Embryonic facial prominence (tissue), 1 donor: ENCODE measurements at regions not wholly inside any gene's neighbourhood (a gene's known extent, or its start where the extent isn't known, plus 50 kb on each side); places are given as distances from the start of the nearest gene placed in this dataset.

Experiments
- DNase-seq: peaks from one replicate; pipeline ENCODE4 v3.0.0-alpha.2; 2016; ENCODE audit errors: extremely low spot score

DNA sequence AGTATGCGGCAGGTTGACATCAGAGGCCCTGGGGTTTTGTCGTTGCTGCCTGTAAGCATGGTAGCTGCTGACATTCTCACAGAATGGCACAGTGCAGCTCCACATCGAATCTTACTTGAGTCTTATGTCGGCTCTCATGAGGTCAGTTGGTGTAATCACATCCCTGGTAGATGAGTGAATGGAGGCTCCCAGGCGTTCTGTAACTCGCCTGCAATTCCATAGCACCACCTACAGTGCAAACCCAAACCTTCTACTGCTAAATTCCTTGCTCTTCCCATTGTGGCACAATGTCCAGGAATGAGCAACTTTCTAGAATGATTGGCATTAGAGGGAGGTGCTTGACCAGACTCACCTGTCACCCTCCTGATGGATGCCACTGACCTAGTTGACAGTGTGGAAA lies 578.4 kb downstream of the CCDC171 start:
- DNase-seq: no peak

DNA sequence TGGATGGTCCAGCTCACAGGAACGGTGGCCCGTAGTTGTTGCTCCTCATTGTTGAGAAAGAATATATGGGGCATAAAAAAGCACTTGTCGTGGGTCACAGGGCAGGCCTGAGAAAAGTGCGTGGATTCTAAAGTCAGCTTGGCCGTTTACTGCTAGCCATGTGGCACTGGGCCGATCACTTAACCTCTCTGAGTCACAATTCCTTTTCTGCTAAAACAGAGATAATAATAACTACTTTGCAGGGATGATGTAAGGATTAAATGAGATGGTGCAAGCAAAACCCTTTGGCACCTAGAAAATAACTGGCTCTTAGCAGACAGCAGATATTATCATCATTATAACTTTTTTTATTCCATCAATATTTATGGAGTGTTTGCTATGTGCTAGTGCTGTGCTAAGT lies 579.7 kb downstream of the CCDC171 start:
- DNase-seq: no peak

- no peak for DNase-seq
Observed at GRCh38 chr9:16133032-16133431, 580.2 kb downstream of the CCDC171 start.

- no peak for DNase-seq
Observed at GRCh38 chr9:16133556-16134227, 580.8 kb downstream of the CCDC171 start.

DNA sequence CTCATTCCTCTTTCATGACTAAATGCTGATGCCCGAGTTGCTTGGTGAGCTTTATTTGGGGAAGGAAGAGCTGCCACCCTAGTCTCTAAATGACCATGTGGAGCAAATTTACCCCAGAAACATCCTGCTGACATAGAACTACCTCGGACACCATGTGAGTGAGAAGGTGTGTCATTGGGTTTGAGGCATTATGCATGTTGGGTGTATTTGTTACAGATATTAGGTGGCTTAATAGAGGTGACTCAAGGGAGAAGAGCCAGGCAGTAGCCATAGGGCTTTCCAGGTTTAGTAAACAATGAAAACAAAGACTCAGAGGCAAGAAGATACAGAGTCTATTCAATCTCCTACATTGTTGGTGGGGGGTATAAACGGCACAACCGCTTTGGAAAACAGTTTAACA lies 581.5 kb downstream of the CCDC171 start:
- no peak for DNase-seq

- no peak for DNase-seq
Observed at GRCh38 chr9:16135968-16136367, 583.1 kb downstream of the CCDC171 start.

DNA sequence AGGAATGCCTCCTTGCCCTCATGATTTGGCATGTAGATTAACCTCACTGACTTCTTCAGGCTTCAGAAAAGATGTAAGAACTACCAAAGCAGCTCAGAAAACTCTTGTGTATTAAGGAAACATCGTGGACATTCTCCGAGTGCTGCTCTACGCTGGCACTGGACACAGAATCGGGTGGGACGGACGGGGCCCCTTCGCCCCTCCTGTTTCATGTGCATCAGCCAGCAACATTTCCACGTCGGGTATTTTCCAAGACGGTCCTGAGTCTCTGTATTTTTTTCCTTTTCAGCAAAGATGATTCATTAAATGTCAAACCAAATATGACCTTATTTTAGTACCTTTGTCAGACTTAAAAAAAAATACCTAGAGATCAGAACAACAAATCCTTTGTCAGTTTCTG lies 583.6 kb downstream of the CCDC171 start:
- no peak for DNase-seq

DNA sequence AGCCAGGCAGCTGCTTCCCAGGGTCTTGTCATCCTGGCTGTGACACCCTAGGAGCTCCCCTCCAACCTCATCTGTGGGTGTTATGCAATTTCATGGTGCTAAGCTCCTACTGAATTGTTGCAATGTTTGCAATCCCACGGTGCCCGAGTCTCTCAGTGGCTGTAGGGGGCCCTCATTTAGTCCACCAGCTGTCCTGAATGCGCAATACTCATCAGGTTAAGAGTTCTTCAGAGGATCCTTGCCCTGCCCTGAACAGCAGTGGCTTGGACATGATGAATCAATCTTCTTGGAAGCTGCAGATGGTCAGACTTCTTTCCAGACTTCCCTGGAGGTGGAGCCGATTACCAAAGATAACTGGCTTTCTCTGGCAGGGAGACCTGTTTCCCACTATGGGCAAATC lies 584.1 kb downstream of the CCDC171 start:
- DNase-seq: no peak

DNA sequence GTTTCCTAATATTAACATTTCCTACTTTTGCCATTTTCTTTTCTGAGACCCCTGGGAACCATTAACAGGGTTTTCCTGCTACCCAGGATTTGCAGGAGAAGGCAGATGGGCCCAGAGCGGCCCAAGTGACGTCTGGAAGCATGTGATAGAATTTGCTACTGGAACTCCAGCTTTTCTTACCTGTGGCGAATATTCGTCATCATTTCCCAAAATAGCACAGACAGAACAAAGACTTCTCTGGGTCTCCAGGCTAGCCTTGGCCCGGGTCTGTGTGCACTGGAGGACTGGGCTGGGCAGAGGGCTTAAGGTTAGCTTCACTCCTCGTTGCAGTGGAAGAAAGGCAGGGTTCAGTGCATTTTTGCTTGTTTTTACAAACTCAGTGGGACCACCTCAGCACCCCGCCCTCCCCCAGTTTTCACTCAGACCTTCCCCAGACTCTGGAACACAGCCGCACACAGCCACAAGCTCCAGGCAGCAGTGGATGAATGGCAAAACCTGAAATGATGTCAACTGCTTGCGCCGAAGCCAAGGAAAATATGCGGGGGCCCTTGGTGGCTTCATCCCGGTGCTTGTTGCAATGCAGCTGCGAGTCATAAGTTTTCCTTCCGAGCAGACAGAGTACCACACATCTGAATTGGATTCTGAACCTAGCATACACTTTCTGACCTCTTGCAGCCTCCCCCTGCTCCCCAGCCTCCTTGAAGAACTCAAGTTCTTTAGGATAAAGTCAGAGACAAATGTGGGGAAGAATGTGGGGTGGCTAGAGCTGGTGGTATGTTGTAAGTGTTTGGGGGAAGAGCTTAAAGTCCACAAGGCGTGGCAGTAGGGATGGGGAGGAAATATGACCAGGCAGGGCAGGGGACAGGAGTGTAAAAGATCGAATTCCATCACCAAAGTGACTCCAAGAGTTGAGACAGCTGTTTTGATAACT lies 586.0 kb downstream of the CCDC171 start:
- DNase-seq: no peak

DNA sequence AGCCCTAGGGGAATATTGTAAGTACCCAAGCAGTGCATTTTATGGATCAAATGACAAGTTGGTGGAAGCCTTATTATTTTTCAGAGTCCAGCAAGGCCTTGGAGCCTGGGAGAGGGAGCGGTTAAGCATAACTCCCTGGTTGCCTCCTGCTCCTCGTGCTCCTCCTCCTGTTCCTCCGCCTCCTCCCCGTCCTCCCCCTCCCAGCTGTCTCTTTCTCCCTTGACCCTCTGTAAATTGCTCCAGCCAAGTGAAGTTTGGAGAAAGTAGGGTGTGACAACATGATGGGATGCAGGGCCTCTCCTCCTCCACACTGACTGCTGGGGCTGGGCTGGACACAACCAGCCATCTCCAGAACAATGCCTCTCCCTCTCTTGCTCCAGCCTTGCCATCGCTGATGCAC lies 586.9 kb downstream of the CCDC171 start:
- no peak for DNase-seq

GRCh38 chr9:16143310-16143709 lies 590.5 kb downstream of the CCDC171 start:
- DNase-seq: no peak

GRCh38 chr9:16143947-16144890 lies 591.4 kb downstream of the CCDC171 start:
- no peak for DNase-seq

DNA sequence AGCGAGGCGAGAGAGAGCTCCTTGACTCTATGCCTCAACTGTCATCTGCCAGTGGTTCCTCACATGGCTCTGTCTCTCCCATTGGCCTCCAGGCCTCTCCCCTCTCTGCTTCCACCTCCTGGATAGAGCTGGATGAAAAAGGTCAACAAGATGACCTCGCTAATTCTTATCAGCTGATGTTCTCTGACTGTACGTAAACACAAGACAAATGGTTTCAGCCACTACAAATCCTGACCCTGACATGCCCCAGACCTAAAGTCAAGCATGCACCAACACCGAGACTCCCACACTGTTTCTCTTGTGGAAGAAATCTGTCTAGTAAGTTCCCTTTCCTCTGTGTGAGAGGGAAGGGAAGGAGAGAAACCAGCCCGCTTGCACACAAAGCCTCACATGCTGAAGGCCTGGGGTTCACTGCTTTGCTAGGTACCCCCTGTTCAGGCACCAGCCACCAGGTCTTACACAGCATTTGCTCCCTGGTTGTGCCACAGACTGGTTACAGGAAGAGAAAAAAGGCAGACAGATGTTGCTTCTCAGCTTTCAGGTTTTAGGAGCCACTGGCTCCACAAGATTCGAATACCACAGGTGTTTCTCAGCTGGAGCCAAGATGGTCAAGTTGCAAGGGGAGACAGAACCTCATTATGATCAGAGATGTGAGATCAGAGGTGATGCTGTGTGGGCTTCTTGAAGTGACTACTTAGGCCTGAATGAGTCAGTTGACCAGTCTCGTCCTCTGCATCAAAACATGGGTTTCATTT lies 592.5 kb downstream of the CCDC171 start:
- no peak for DNase-seq

GRCh38 chr9:16147726-16148125 lies 594.9 kb downstream of the CCDC171 start:
- DNase-seq: no peak

GRCh38 chr9:16150501-16150900 lies 597.7 kb downstream of the CCDC171 start:
- DNase-seq: no peak

DNA sequence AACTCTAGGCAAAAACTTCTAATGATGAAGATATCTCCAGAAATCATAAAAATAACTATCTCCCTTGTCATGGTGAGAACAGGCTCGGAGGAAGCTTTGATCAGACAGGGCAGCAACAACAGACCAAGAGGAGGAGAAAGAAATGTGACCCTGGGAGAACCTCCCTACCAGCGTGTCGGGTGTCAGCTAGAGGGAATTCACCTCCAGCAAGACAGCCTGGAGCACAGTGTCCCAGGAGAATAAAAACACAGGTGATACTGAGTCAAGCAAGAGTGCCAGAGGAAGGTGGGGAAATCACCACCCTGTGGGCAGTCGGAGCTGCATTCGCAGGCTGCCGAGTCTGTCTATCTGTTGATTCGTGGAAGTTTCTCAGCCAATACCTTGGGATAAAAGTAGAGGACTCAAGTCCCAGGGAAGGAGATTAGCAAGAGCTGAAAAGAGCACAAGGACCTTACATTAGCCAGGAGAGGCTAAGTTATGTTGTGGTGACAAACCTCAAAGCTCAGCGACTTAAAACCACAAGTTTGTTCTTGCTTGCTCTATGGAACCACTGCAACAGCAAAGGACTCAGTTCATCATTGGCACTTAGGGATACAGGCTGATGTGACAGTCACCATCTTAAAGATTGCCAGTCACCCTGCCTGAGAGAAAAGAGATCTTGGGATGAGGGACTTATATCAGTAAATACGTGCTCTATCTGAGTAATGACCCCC lies 598.3 kb downstream of the CCDC171 start:
- DNase-seq: no peak

- DNase-seq: no peak
Observed at GRCh38 chr9:16152276-16153101, 599.6 kb downstream of the CCDC171 start.

DNA sequence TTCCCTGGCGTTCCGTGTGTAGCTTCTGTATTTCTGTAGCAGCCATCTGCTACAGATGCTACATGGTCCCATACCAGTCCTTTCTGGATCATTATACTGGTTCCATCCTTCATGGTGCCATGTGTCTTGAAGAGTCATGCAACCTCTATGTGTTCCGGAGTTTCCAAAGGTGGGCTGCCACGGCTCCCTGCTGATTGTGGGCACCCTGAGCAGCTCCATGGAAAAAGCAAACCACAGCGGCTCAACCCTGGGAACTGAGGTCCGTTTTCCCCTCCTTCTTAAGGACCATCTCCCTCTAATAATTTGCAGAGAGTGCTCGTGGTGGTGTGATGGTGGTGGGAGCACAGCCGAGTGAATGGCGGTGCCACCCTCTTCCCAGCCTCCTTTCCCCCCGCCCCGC lies 600.4 kb downstream of the CCDC171 start:
- DNase-seq: no peak

DNA sequence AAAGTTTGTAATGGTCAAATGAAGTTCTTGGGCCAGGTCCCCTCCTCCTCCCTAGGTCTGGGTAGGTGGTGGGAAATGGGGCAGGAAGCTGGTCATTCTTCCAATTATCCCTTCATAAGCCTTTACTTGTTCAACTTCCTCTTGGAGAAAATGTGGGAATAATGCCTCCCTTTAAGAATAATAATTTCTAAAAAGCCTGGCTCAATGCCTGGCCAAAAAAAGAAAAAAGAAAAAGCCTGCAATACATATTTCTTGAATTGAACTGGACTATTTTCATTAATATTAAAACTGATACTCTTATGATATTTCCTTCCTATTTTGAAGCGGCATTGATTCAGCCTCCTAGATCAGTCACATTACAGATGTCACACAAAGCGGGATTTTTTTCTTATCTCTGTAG lies 600.9 kb downstream of the CCDC171 start:
- DNase-seq: no peak
